Activated CD8-positive, alpha-beta memory T cell treated with anti-CD3 and anti-CD28 coated beads for 48 hours (primary cell): ENCODE measurements at regions not wholly inside any gene's neighbourhood (a gene's known extent, or its start where the extent isn't known, plus 50 kb on each side); places are given as distances from the start of the nearest gene placed in this dataset.
"Not testable (repeated sequence)": the region's sequence is repeated elsewhere in the genome, so short reads cannot be mapped to it uniquely, and the experiment has no call there.

Experiments
- DNase-seq, 3 experiments: peaks; one replicate each; pipeline ENCODE4 v3.0.0-alpha.2; 2020; ENCODE audit warnings: low read depth in 2 of 3, low spot score in 2 of 3

- DNase-seq, result no peak
Measured at GRCh38 chr9:87781331-87781730, 55.4 kb downstream of the CTSL start.

- no peak for DNase-seq
Measured at GRCh38 chr9:87783180-87783579, 57.3 kb downstream of the CTSL start.

- DNase-seq, result not testable (repeated sequence)
Measured at GRCh38 chr9:87785315-87785970, 59.5 kb downstream of the CTSL start.

- no peak for DNase-seq
Measured at GRCh38 chr9:87786423-87786822, 60.5 kb downstream of the CTSL start.

- no peak for DNase-seq
Measured at GRCh38 chr9:87786876-87787275, 61.0 kb downstream of the CTSL start.

- DNase-seq, result no peak
Measured at GRCh38 chr9:87787735-87788134, 61.8 kb downstream of the CTSL start.

- peak in 2 of 3 experiments; percentile 23 to 35 for DNase-seq
Measured at GRCh38 chr9:87792831-87793288, 66.9 kb downstream of the CTSL start.

GRCh38 chr9:87793292-87793691, 67.4 kb downstream of the CTSL start:
- DNase-seq, result no peak

- DNase-seq, result no peak
Measured at GRCh38 chr9:87795178-87795577, 69.3 kb downstream of the CTSL start.

GRCh38 chr9:87796196-87796595, 70.3 kb downstream of the CTSL start:
- no peak for DNase-seq

GRCh38 chr9:87798261-87798833, 72.4 kb downstream of the CTSL start:
- DNase-seq, result no peak

- DNase-seq, result no peak
Measured at GRCh38 chr9:87799503-87799902, 73.6 kb downstream of the CTSL start.

GRCh38 chr9:87800456-87800855, 74.5 kb downstream of the CTSL start:
- no peak for DNase-seq

GRCh38 chr9:87801013-87801412, 75.1 kb downstream of the CTSL start:
- no peak for DNase-seq

- DNase-seq, result no peak
Measured at GRCh38 chr9:87803166-87803565, 77.2 kb downstream of the CTSL start.

GRCh38 chr9:87803623-87804345, 77.9 kb downstream of the CTSL start:
- no peak for DNase-seq

- no peak for DNase-seq
Measured at GRCh38 chr9:87805259-87805658, 77.4 kb upstream of the SPATA31E1 start.

- DNase-seq, result no peak
Measured at GRCh38 chr9:87810008-87810407, 72.7 kb upstream of the SPATA31E1 start.

- DNase-seq, result no peak
Measured at GRCh38 chr9:87810679-87811178, 71.9 kb upstream of the SPATA31E1 start.

GRCh38 chr9:87812375-87813118, 70.1 kb upstream of the SPATA31E1 start:
- DNase-seq, result no peak

- no peak for DNase-seq
Measured at GRCh38 chr9:87813119-87813463, 69.6 kb upstream of the SPATA31E1 start.

- DNase-seq, result no peak
Measured at GRCh38 chr9:87816036-87816435, 66.6 kb upstream of the SPATA31E1 start.
